ENCODE measurements at regions not wholly inside any gene's neighbourhood (a gene's known extent, or its start where the extent isn't known, plus 50 kb on each side); places are given as distances from the start of the nearest gene placed in this dataset.
"Not testable (repeated sequence)": the region's sequence is repeated elsewhere in the genome, so short reads cannot be mapped to it uniquely, and the experiment has no call there.

GRCh38 chr15:49706805-49707204 lies 86.0 kb downstream of the DTWD1 start:
- DNase-seq (ENCODE audit: low spot score): no peak

GRCh38 chr15:49707598-49707997 lies 86.8 kb downstream of the DTWD1 start:
- no peak for DNase-seq (ENCODE audit: low spot score)

GRCh38 chr15:49709646-49710214 lies 88.9 kb downstream of the DTWD1 start:
- DNase-seq (ENCODE audit: low spot score): no peak

GRCh38 chr15:49712162-49712561 lies 91.3 kb downstream of the DTWD1 start:
- no peak for DNase-seq (ENCODE audit: low spot score)

GRCh38 chr15:49712846-49713450 lies 92.1 kb downstream of the DTWD1 start:
- DNase-seq (ENCODE audit: low spot score): no peak

GRCh38 chr15:49715211-49715610 lies 94.4 kb downstream of the DTWD1 start:
- no peak for DNase-seq (ENCODE audit: low spot score)

GRCh38 chr15:49715701-49716100 lies 94.9 kb downstream of the DTWD1 start:
- DNase-seq (ENCODE audit: low spot score): no peak

- peak; percentile 63 for DNase-seq (ENCODE audit: low spot score)
Observed at GRCh38 chr15:49718234-49718633, 97.4 kb downstream of the DTWD1 start.

GRCh38 chr15:49718846-49719245 lies 98.0 kb downstream of the DTWD1 start:
- no peak for DNase-seq (ENCODE audit: low spot score)

- peak; percentile 30 for DNase-seq (ENCODE audit: low spot score)
Observed at GRCh38 chr15:49720261-49720660, 99.4 kb downstream of the DTWD1 start.

- peak; percentile 11 for DNase-seq (ENCODE audit: low spot score)
Observed at GRCh38 chr15:49721091-49721490, 100.2 kb downstream of the DTWD1 start.

GRCh38 chr15:49721621-49722020 lies 100.8 kb downstream of the DTWD1 start:
- no peak for DNase-seq (ENCODE audit: low spot score)

GRCh38 chr15:49723981-49724380 lies 103.1 kb downstream of the DTWD1 start:
- DNase-seq (ENCODE audit: low spot score): no peak

- no peak for DNase-seq (ENCODE audit: low spot score)
Observed at GRCh38 chr15:49731187-49732099, 110.6 kb downstream of the DTWD1 start.

GRCh38 chr15:49732109-49732508 lies 111.3 kb downstream of the DTWD1 start:
- DNase-seq (ENCODE audit: low spot score): not testable (repeated sequence)

- not testable (repeated sequence) for DNase-seq (ENCODE audit: low spot score)
Observed at GRCh38 chr15:49734089-49734488, 113.2 kb downstream of the DTWD1 start.

- DNase-seq (ENCODE audit: low spot score): no peak
Observed at GRCh38 chr15:49734831-49735508, 114.1 kb downstream of the DTWD1 start.

- no peak for DNase-seq (ENCODE audit: low spot score)
Observed at GRCh38 chr15:49737127-49737526, 116.3 kb downstream of the DTWD1 start.

GRCh38 chr15:49741712-49742111 lies 120.9 kb downstream of the DTWD1 start:
- DNase-seq (ENCODE audit: low spot score): no peak

GRCh38 chr15:49742381-49742780 lies 121.5 kb downstream of the DTWD1 start:
- DNase-seq (ENCODE audit: low spot score): no peak

GRCh38 chr15:49747340-49747739 lies 126.5 kb downstream of the DTWD1 start:
- DNase-seq (ENCODE audit: low spot score): no peak

GRCh38 chr15:49748791-49749190 lies 127.9 kb downstream of the DTWD1 start:
- DNase-seq (ENCODE audit: low spot score): no peak

- DNase-seq (ENCODE audit: low spot score): no peak
Observed at GRCh38 chr15:49750553-49750952, 129.7 kb downstream of the DTWD1 start.
